Upper lobe of left lung (tissue), 6 donors: ENCODE measurements at regions not wholly inside any gene's neighbourhood (a gene's known extent, or its start where the extent isn't known, plus 50 kb on each side); places are given as distances from the start of the nearest gene placed in this dataset.
A peak's percentile ranks its signal among the peaks of the same experiment; 100 is the strongest.

Experiments
- ATAC-seq, 2 donors: fragments of 200-7000 bp; cut with Tn5 transposase; one replicate each; pipeline ENCODE4 v1.9.1; 2022; ENCODE audit warnings: mild to moderate bottlenecking in 2 of 2, moderate library complexity in 2 of 2; ENCODE audit not compliant: low FRiP score in 2 of 2
- DNase-seq, 2 donors: peaks; one replicate each; pipeline ENCODE4 v3.0.0-alpha.2; 2019 to 2020
- H3K27ac ChIP-seq, 4 donors: fragments of 200-600 bp; sonication (generic); one replicate each; pipeline ENCODE4 v1.5.1; 2016 to 2019
- H3K27me3 ChIP-seq, 4 donors: fragments of 200-600 bp; sonication (generic); one replicate each; pipeline ENCODE4 v1.5.1; 2017 to 2019
- H3K36me3 ChIP-seq, 4 donors: fragments of 200-600 bp; sonication (generic); one replicate each; pipeline ENCODE4 v1.5.1; 2016 to 2019
- H3K4me1 ChIP-seq, 4 donors: fragments of 200-600 bp; sonication (generic); one replicate each; pipeline ENCODE4 v1.5.1; 2018 to 2019
- H3K4me3 ChIP-seq, 4 donors: fragments of 200-600 bp; sonication (generic); one replicate each; pipeline ENCODE4 v1.5.1; 2017 to 2019; ENCODE audit warnings: mild to moderate bottlenecking in 2 of 4, moderate library complexity in 1 of 4
- H3K9me3 ChIP-seq, 4 donors: fragments of 200-600 bp; sonication (generic); one replicate each; pipeline ENCODE4 v1.5.1; 2018 to 2019
- CTCF ChIP-seq, 6 experiments: fragments of 450-650 bp in 4 of 6; fragments of 200-600 bp in 2 of 6; sonication (generic) in 2 of 6; IDR thresholded peaks; one replicate each; pipeline ENCODE4 v1.5.1; 2016 to 2019; ENCODE audit warnings: antibody characterized with exemption in 6 of 6
- EP300 ChIP-seq, 4 donors: sonication (generic); formaldehyde crosslinking; IDR thresholded peaks; one replicate each; pipeline ENCODE4 v1.5.1; 2017; ENCODE audit warnings: antibody characterized with exemption in 4 of 4, control low read depth in 2 of 4
- POLR2A ChIP-seq, 4 donors: fragments of 450-650 bp; IDR thresholded peaks; one replicate each; pipeline ENCODE4 v1.5.1; 2016 to 2017; ENCODE audit warnings: antibody characterized with exemption in 4 of 4, mild to moderate bottlenecking in 2 of 4
- POLR2AphosphoS5 ChIP-seq, 2 donors: sonication (generic); formaldehyde crosslinking; IDR thresholded peaks; one replicate each; pipeline ENCODE4 v1.5.1; 2017; ENCODE audit warnings: antibody characterized with exemption in 2 of 2
- WGBS, 2 donors: methylation state at CpG; one replicate each; pipeline ENCODE4 v1.1.5; 2017 to 2018; 5-methylcytosine and 5-hydroxymethylcytosine counted together
- donor health status: DM: no; HTN: no; CAD: no; lungs with moderate emphysema.
- donor health status: DM: no; HTN: yes; CAD: no; lungs with severe emphysema.

- no peaks in the 10 kb centered on the region for H3K27me3 ChIP-seq
- no peaks in the 10 kb centered on the region for H3K9me3 ChIP-seq
- H3K36me3 ChIP-seq, result no peaks in the 10 kb centered on the region
- no peak overlapping the region for H3K27ac ChIP-seq
- ATAC-seq (peak in 1 of 2 donors; percentile 61), DNase-seq (no peak)
- WGBS, 2 donors, result 19 to 38% methylated on average over 10 of the region's 10 CpGs
- no peak overlapping the region for H3K4me3 ChIP-seq
- TF ChIP-seq EP300 (IDR thresholded peaks at IDR 0.05) (no peak), POLR2AphosphoS5 (IDR thresholded peaks at IDR 0.05) (no peak), POLR2A (IDR thresholded peaks at IDR 0.05) (no peak), CTCF (IDR thresholded peaks at IDR 0.05) (no peak)
- peaks cover 0 to 6% (median 0%) of the 10 kb centered on the region in 4 donors for H3K4me1 ChIP-seq
Observed at GRCh38 chr10:128274938-128275337, 148.7 kb upstream of the MKI67 start.

- no peak overlapping the region for H3K27ac ChIP-seq
- TF ChIP-seq POLR2A (IDR thresholded peaks at IDR 0.05) (no peak), CTCF (IDR thresholded peaks at IDR 0.05) (no peak), EP300 (IDR thresholded peaks at IDR 0.05) (no peak), POLR2AphosphoS5 (IDR thresholded peaks at IDR 0.05) (no peak)
- no peak overlapping the region for H3K4me3 ChIP-seq
- H3K36me3 ChIP-seq, result no peaks in the 10 kb centered on the region
- ATAC-seq (no peak), DNase-seq (no peak)
- peaks cover 0 to 6% (median 0%) of the 10 kb centered on the region in 4 donors for H3K4me1 ChIP-seq
- no peaks in the 10 kb centered on the region for H3K9me3 ChIP-seq
- WGBS, 2 donors, result 61 to 62% methylated on average over 19 of the region's 19 CpGs
- no peaks in the 10 kb centered on the region for H3K27me3 ChIP-seq
Observed at GRCh38 chr10:128275388-128276177, 149.4 kb upstream of the MKI67 start.

GRCh38 chr10:128277267-128277840 lies 151.1 kb upstream of the MKI67 start:
- no peak for DNase-seq

GRCh38 chr10:128278362-128278761 lies 152.1 kb upstream of the MKI67 start:
- Histone ChIP-seq H3K27me3 (no peaks in the 10 kb centered on the region), H3K36me3 (no peaks in the 10 kb centered on the region), H3K4me1 (peaks cover 0 to 6% (median 0%) of the 10 kb centered on the region in 4 donors), H3K4me3 (no peak overlapping the region), H3K27ac (no peak overlapping the region), H3K9me3 (no peaks in the 10 kb centered on the region)
- ATAC-seq (no peak), DNase-seq (no peak)
- no peak for TF ChIP-seq CTCF (IDR thresholded peaks at IDR 0.05)
- no peak for TF ChIP-seq POLR2A (IDR thresholded peaks at IDR 0.05)
- no peak for TF ChIP-seq EP300 (IDR thresholded peaks at IDR 0.05)
- TF ChIP-seq POLR2AphosphoS5 (IDR thresholded peaks at IDR 0.05), result no peak
- WGBS, 2 donors, result 7 to 33% methylated on average over 4 to 7 of the region's 7 CpGs

More at GRCh38 chr10:128277267-128277840, 151.1 kb upstream of the MKI67 start:
- Histone ChIP-seq H3K9me3 (no peaks in the 10 kb centered on the region), H3K4me1 (peaks cover 0 to 6% (median 0%) of the 10 kb centered on the region in 4 donors), H3K27me3 (no peaks in the 10 kb centered on the region), H3K4me3 (no peak overlapping the region), H3K27ac (no peak overlapping the region), H3K36me3 (no peaks in the 10 kb centered on the region)
- WGBS, 2 donors, result 53 to 59% methylated on average over 8 of the region's 8 CpGs
- TF ChIP-seq POLR2AphosphoS5 (IDR thresholded peaks at IDR 0.05) (no peak), CTCF (IDR thresholded peaks at IDR 0.05) (no peak), EP300 (IDR thresholded peaks at IDR 0.05) (no peak), POLR2A (IDR thresholded peaks at IDR 0.05) (no peak)
- ATAC-seq, result no peak
